OCI-LY3 (cell line): ENCODE measurements at regions not wholly inside any gene's neighbourhood (a gene's known extent, or its start where the extent isn't known, plus 50 kb on each side); places are given as distances from the start of the nearest gene placed in this dataset.

Source experiments
- H2AFZ ChIP-seq: fragments of 200-600, 300-600 bp; shearing (Covaris generic); 2 replicates; pipeline ENCODE4 v1.6.0; 2014; ENCODE audit warnings: antibody characterized with exemption, low read depth, low read length
- H3K27ac ChIP-seq: fragments of 200-600, 300-600 bp; sonication (generic); 2 replicates; pipeline ENCODE4 v1.5.1; 2014; ENCODE audit warnings: mild to moderate bottlenecking, low read length, moderate library complexity, mixed read lengths
- H3K27me3 ChIP-seq: fragments of 200-600, 300-600 bp; sonication (generic); 2 replicates; pipeline ENCODE4 v1.6.1; 2014; ENCODE audit warnings: low read depth, low read length, mixed read lengths
- H3K36me3 ChIP-seq: fragments of 200-600, 300-600 bp; sonication (generic); replicated peaks from 2 replicates; pipeline ENCODE3; 2014; ENCODE audit warnings: low read depth, low read length, mixed read lengths
- H3K4me1 ChIP-seq: fragments of 300-600, 200-600 bp; sonication (generic); 2 replicates; pipeline ENCODE4 v1.6.1; 2014; ENCODE audit warnings: low read length, mixed read lengths
- H3K4me2 ChIP-seq: fragments of 200-600, 300-600 bp; sonication (generic); 2 replicates; pipeline ENCODE4 v1.6.1; 2014; ENCODE audit warnings: low read length, mixed read lengths
- H3K4me3 ChIP-seq: fragments of 300-600, 200-600 bp; sonication (generic); 2 replicates; pipeline ENCODE4 v1.5.1; 2014; ENCODE audit warnings: antibody characterized with exemption, mild to moderate bottlenecking, low read length, moderate library complexity
- H3K79me2 ChIP-seq: fragments of 300-600, 200-600 bp; shearing (Covaris generic); 2 replicates; pipeline ENCODE4 v1.6.1; 2014; ENCODE audit warnings: mild to moderate bottlenecking, low read length, mixed read lengths
- H3K9ac ChIP-seq: fragments of 300-600, 200-600 bp; shearing (Covaris generic); 2 replicates; pipeline ENCODE4 v1.6.0; 2014; ENCODE audit warnings: mild to moderate bottlenecking, low read length, moderate library complexity
- H3K9me3 ChIP-seq: fragments of 200-600, 300-600 bp; shearing (Covaris generic); 2 replicates; pipeline ENCODE4 v1.6.1; 2014; ENCODE audit warnings: low read length, mixed read lengths; ENCODE audit not compliant: insufficient read depth
- H4K20me1 ChIP-seq: fragments of 200-600, 300-600 bp; sonication (generic); 2 replicates; pipeline ENCODE4 v1.6.1; 2016; ENCODE audit warnings: low read length, mixed read lengths; ENCODE audit not compliant: insufficient read depth
- CTCF ChIP-seq: fragments of 200-600, 300-600 bp; sonication (generic); IDR thresholded peaks from 2 replicates; pipeline ENCODE4 v1.5.1; 2014; ENCODE audit warnings: antibody characterized with exemption, low read length, low read depth
- EZH2phosphoT487 ChIP-seq: fragments of 200-600 bp; shearing (Covaris generic); IDR thresholded peaks from 2 replicates; pipeline ENCODE4 v1.6.1; 2018; ENCODE audit warnings: antibody characterized with exemption, mixed run types, low read depth

- no peaks in the 10 kb centered on the region for H3K4me1 ChIP-seq
- H3K4me2 ChIP-seq = no peak overlapping the region
- no peak overlapping the region for H2AFZ ChIP-seq
- no peaks in the 10 kb centered on the region for H3K9me3 ChIP-seq
- no peaks in the 10 kb centered on the region for H3K27me3 ChIP-seq
- no peak overlapping the region for H3K27ac ChIP-seq
- no peak for TF ChIP-seq CTCF
- TF ChIP-seq EZH2phosphoT487 = no peak
- H3K9ac ChIP-seq = no peak overlapping the region
- H3K4me3 ChIP-seq = no peak overlapping the region
- H3K79me2 ChIP-seq = no peaks in the 10 kb centered on the region
- H3K36me3 ChIP-seq = no peaks in the 10 kb centered on the region
- H4K20me1 ChIP-seq = no peaks in the 10 kb centered on the region
Measured at GRCh38 chr4:107220976-107221375, 184.9 kb upstream of the DKK2 start.

- Histone ChIP-seq H3K27me3 (no peaks in the 10 kb centered on the region), H3K36me3 (no peaks in the 10 kb centered on the region), H3K4me2 (no peak overlapping the region), H3K4me1 (no peaks in the 10 kb centered on the region), H3K27ac (no peak overlapping the region), H2AFZ (no peak overlapping the region), H3K4me3 (no peak overlapping the region), H3K9ac (no peak overlapping the region), H3K79me2 (no peaks in the 10 kb centered on the region), H3K9me3 (no peaks in the 10 kb centered on the region), H4K20me1 (no peaks in the 10 kb centered on the region)
- no peak for TF ChIP-seq CTCF
- no peak for TF ChIP-seq EZH2phosphoT487
Measured at GRCh38 chr4:107219681-107220080, 183.6 kb upstream of the DKK2 start.

GRCh38 chr4:107216379-107216778 is 180.3 kb upstream of the DKK2 start:
- Histone ChIP-seq H3K36me3 (no peaks in the 10 kb centered on the region), H3K4me2 (no peak overlapping the region), H3K27ac (no peak overlapping the region), H3K4me1 (no peaks in the 10 kb centered on the region), H3K79me2 (no peaks in the 10 kb centered on the region), H4K20me1 (no peaks in the 10 kb centered on the region), H3K27me3 (no peaks in the 10 kb centered on the region), H3K9me3 (no peaks in the 10 kb centered on the region), H3K4me3 (no peak overlapping the region), H3K9ac (no peak overlapping the region), H2AFZ (no peak overlapping the region)
- TF ChIP-seq EZH2phosphoT487 = no peak
- TF ChIP-seq CTCF = no peak

DNA sequence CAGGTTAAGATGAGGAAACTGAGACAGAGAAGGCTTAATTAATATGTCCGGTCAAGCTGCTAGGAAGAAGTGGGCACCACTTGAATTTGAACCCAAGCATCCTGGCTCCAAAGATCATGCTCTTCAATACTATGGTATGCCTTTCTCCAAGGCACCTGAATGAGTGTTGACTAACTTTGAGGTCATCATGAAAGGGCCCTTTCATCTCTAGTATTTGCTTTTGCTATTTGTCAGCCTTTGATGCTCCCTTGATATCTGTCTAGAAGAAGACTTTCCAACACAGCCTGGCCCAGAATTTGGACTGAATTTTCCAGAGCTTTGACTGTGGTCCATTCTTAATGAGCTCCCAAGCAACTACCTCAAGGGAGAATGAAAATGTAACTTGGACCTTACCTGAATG is 179.1 kb upstream of the DKK2 start:
- Histone ChIP-seq H3K9ac (no peak overlapping the region), H3K27me3 (no peaks in the 10 kb centered on the region), H4K20me1 (no peaks in the 10 kb centered on the region), H3K27ac (no peak overlapping the region), H3K79me2 (no peaks in the 10 kb centered on the region), H2AFZ (no peak overlapping the region), H3K4me1 (no peaks in the 10 kb centered on the region), H3K4me2 (no peak overlapping the region), H3K9me3 (no peaks in the 10 kb centered on the region), H3K4me3 (no peak overlapping the region), H3K36me3 (no peaks in the 10 kb centered on the region)
- no peak for TF ChIP-seq EZH2phosphoT487
- TF ChIP-seq CTCF = no peak
